ENCODE measurements at regions not wholly inside any gene's neighbourhood (a gene's known extent, or its start where the extent isn't known, plus 50 kb on each side); places are given as distances from the start of the nearest gene placed in this dataset.
A peak's percentile ranks its signal among the peaks of the same experiment; 100 is the strongest.
"Not testable (repeated sequence)": the region's sequence is repeated elsewhere in the genome, so short reads cannot be mapped to it uniquely, and the experiment has no call there.

- peak; percentile 71 for DNase-seq
These were observed 481.6 kb downstream of the PLPP3 start for GRCh38 chr1:56097713-56098112.

GRCh38 chr1:56095696-56096665 lies 483.4 kb downstream of the PLPP3 start:
- peak; percentile 99 for DNase-seq

DNA sequence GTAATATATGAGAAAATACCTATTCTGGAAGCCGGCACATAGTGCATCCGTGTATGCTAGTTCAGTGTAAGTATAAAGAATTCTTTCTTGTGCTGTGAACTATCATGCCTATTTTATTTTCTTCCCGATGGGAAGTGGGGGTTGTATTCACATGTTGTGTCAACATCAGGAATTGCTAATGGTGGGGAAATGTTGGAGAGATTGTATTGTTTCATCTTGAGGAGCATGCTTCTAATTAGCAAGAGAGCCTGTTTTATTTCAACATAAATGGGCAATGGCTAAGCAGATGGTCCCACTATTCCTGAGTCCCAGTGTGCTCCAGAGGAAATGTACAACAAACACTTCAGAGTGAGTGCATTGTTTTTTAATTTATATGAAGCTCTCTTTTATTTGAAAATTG lies 485.2 kb downstream of the PLPP3 start:
- peak; percentile 76 for DNase-seq

- peak; percentile 28 for DNase-seq
These were observed 486.4 kb downstream of the PLPP3 start for GRCh38 chr1:56092684-56093570.

GRCh38 chr1:56089826-56090225 lies 489.5 kb downstream of the PLPP3 start:
- DNase-seq, result not testable (repeated sequence)

- DNase-seq, result no peak
These were observed 495.1 kb downstream of the PLPP3 start for GRCh38 chr1:56084246-56084645.

DNA sequence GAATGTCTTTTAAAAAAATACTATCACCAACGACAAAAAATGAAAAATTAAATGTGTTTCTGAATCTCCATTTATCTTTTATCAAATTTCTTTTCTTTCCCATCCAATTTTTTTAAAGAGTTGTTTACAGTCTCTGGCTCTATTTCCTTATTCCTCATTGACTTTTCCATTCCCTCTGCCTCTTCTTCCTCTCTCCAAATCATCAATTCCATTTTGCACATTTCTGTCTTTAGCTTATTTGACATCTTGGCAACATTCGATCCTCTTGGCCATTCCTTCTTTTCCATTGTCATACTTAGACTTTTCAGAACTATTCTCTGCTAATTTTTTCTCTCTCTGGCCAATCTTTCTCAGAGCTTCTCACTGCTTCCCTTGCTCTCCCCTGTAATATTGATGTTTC lies 497.6 kb downstream of the PLPP3 start:
- no peak for DNase-seq

GRCh38 chr1:56081173-56081572 lies 498.2 kb downstream of the PLPP3 start:
- peak; percentile 86 for DNase-seq

DNA sequence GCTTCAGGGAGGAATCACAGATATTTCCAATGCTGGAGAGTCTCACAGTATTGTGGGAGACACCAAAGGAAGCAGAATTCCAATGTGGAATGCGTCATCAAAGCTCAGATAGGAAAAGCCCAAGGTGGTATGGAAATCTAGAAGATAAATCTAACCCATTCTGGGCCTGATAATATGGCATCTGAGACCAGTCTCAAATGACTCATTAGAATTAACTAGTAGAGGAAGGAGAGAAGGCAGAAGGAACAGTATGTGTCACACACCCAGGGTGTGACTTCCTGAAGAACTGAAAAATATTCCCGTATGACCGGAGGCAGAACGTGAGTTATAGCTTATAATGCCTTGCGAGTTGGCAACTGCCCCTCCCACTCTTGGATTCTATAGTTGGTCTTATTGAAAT lies 499.2 kb downstream of the PLPP3 start:
- no peak for DNase-seq

DNA sequence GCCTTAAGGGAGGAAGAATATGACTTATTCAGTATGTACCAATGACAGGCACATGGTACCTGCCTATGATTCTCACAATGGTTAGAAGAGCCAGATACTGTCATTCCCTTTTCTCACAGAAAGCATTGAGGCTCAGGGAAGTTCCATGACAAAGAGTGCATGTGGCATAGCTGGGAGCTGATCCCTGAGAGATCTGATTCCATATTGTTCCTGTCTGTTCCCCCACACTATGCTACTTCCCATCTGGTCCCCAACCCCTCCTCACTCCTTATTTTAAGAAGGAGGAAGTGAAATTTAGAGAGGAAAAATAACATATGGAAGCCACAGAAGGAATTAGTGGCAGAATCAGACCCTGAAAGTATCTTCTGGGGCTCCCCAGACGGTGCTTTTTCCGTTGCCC lies 500.0 kb downstream of the PLPP3 start:
- no peak for DNase-seq

DNA sequence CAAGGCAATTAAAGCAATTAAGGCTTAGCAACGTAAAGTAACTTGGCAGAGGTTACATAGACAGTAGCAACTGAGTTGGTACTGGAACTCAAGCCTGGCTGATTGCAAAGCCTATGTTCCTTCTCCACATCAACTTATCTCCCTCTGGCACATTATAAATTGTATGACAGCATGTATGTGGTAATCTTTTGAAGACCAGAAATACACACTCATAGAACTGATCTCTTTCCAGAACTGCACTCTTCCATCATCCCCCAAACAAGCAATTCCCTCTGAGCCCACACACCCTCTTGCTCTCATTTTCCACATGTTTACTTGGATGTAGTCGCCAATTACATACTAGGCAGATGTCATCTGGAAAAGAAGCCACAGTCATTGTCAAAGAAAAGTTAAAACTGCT lies 502.2 kb downstream of the PLPP3 start:
- no peak for DNase-seq

GRCh38 chr1:56074007-56074651 lies 505.2 kb downstream of the PLPP3 start:
- DNase-seq, result peak; percentile 96

DNA sequence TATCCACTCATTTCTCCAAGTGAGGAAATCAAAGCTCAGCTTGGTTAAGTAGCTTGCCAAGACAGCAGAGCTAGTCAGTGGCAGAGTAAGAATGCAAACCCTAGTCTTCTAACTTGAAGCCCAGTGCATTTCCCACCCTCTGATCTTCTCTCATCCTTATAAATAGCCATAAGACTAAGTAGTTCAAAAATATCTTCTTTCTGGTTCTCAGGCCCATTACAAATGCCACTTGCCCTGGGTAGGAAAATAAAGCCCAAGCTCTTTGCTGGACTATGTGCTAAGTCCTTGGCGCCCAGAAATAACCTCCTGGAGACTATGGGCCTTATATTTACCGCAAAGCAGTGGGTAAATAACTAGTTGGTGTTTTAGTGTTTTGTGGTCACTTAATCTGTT lies 505.8 kb downstream of the PLPP3 start:
- DNase-seq, result no peak

DNA sequence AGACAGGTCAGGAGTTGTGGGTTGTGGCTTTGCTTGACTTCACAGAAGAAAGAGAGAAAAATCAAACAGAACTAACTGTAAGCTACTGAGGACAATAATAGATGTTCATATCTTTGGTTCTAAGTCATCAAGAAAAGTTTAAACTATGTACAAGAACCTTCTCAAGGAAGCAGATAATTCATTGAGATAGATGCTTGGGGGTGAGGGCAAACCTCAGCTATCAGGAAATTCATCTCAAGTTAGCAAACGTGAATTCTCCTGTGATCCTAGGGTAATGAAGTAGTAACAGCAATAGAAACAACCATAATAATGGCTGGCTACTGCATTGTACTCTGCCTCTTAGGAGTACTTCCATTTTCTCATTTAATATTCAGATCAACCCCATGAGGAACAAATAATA lies 506.2 kb downstream of the PLPP3 start:
- no peak for DNase-seq

GRCh38 chr1:56072310-56072709 lies 507.1 kb downstream of the PLPP3 start:
- no peak for DNase-seq

GRCh38 chr1:56071351-56071750 lies 508.0 kb downstream of the PLPP3 start:
- DNase-seq, result no peak

- DNase-seq, result peak; percentile 91
These were observed 508.8 kb downstream of the PLPP3 start for GRCh38 chr1:56070601-56071000.

DNA sequence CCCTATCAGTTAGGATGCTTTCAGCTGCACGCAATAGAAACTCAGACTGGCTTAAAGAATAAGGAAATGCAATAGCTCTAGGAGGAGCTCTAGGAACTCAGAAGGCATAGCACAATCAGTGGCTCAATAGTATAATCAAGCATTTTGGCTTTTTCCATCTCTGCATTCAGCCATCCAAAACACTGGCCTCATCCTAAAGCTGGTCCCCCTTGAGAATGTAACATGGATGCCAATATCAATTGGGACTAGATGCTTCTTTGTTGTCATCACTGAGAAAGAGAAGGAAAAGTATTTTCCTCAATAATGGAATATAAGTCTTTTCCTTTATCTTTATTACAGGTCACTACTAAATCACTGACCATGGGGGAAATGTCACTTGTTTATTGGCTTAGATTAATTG lies 509.5 kb downstream of the PLPP3 start:
- DNase-seq, result no peak

- DNase-seq, result peak; percentile 59
These were observed 510.5 kb downstream of the PLPP3 start for GRCh38 chr1:56068908-56069307.

- DNase-seq, result peak; percentile 36
These were observed 511.2 kb downstream of the PLPP3 start for GRCh38 chr1:56068210-56068609.

DNA sequence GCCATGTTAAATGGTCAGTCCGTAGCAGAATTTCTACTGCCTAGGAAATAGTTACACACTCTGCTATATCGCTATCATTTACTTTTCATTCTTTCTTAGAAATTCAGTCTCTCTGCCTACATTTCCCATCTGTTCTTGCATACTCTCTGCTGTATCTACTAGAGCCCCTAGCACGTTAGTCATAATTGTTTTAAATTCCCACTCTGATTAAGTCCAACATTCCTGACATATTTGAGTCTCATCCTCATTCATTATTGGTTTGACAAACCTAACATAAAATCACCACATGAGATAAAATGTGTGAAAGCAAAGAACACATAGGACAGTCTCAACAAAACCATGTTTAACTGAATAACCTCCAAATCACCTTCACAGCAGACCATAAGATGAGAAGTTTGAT lies 513.6 kb downstream of the PLPP3 start:
- DNase-seq, result peak; percentile 82

GRCh38 chr1:56064705-56065104 lies 514.7 kb downstream of the PLPP3 start:
- peak; percentile 81 for DNase-seq

DNA sequence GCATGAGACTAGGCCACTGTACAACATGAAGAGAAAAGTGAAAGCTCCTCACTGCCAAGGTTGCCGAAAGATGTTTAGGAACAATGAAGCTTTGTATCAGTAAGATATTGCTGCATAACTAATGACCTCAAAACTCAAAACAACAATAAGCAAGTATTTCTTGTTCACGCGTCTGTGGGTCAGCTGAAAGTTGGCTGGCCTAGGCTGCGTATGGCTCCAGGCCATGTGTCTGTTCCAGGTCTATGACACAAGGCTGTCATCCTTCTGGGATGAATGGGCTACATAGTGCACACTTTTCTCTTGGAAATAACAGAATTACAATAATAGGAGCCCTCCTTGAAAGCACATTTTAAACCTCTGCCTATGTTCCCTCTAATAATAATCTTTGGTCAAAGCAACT lies 515.9 kb downstream of the PLPP3 start:
- DNase-seq, result no peak
